ENCODE measurements at regions not wholly inside any gene's neighbourhood (a gene's known extent, or its start where the extent isn't known, plus 50 kb on each side); places are given as distances from the start of the nearest gene placed in this dataset.

DNA sequence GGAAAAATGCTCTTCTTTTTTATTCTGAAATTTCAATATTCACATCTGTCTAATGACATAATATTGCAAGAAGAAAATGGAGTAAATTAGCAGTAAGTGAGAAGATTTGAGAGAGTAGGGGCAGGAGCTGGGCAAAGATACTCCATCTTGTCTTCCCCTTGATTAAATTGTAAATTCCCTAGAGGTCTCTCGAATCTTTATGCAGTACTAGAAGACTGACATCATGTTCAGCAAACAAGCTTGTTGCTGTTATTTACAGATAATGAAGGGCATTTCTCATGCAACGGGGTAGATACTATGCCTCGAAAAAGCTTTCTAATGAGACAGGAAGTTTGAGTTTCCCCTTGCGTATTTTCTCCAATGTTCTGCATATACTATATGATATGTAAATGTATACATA is 306.9 kb upstream of the PTCHD4 start:
- Histone ChIP-seq H3K9me3 (ENCODE audit: control insufficient read depth, insufficient read depth, low read length) (peaks cover 3% of the 10 kb centered on the region; the same call in 1 of the 2 replicates), H3K4me3 (ENCODE audit: low read depth, low read length) (no peak overlapping the region), H3K27ac (ENCODE audit: low read depth, low read length) (no peak overlapping the region), H3K27me3 (ENCODE audit: control insufficient read depth, insufficient read depth, low read length) (no peaks in the 10 kb centered on the region)
- ChIA-PET CTCF (no interaction called here), POLR2A (no interaction called here)
- TF ChIP-seq, protein P1, sequence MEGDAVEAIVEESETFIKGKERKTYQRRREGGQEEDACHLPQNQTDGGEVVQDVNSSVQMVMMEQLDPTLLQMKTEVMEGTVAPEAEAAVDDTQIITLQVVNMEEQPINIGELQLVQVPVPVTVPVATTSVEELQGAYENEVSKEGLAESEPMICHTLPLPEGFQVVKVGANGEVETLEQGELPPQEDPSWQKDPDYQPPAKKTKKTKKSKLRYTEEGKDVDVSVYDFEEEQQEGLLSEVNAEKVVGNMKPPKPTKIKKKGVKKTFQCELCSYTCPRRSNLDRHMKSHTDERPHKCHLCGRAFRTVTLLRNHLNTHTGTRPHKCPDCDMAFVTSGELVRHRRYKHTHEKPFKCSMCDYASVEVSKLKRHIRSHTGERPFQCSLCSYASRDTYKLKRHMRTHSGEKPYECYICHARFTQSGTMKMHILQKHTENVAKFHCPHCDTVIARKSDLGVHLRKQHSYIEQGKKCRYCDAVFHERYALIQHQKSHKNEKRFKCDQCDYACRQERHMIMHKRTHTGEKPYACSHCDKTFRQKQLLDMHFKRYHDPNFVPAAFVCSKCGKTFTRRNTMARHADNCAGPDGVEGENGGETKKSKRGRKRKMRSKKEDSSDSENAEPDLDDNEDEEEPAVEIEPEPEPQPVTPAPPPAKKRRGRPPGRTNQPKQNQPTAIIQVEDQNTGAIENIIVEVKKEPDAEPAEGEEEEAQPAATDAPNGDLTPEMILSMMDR (IDR thresholded peaks at IDR 0.05; ENCODE audit: low read depth, low read length) = no peak
- DNase-seq (ENCODE audit: low read depth, low spot score) = no peak

DNA sequence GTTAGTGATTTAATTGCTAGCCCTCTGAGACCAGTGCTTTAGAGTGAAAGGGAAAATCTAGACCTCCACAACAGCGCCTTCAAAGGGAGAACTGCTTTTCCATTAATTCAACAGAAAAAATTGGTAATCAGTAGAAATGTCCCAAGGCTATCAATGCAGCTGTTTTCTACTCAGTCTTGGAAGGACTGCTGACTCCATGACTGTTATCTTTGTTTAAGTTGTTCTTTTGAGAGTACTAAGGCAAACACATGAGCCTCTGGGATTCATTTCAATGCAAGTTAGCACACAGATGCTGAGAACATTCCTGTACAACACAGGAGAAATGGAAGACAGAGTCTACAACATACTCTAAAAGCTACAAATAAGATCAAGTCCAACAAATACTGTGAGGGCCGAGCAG is 301.7 kb upstream of the PTCHD4 start:
- no peaks in the 10 kb centered on the region for H3K9me3 ChIP-seq (ENCODE audit: control insufficient read depth, insufficient read depth, low read length)
- H3K4me3 ChIP-seq (ENCODE audit: low read depth, low read length) = no peak overlapping the region
- TF ChIP-seq, protein P1 (IDR thresholded peaks at IDR 0.05; ENCODE audit: low read depth, low read length) = no peak
- H3K27ac ChIP-seq (ENCODE audit: low read depth, low read length) = no peak overlapping the region
- POLR2A ChIA-PET = no interaction called here
- CTCF ChIA-PET = no interaction called here
- no peak for DNase-seq (ENCODE audit: low read depth, low spot score)
- no peaks in the 10 kb centered on the region for H3K27me3 ChIP-seq (ENCODE audit: control insufficient read depth, insufficient read depth, low read length)

DNA sequence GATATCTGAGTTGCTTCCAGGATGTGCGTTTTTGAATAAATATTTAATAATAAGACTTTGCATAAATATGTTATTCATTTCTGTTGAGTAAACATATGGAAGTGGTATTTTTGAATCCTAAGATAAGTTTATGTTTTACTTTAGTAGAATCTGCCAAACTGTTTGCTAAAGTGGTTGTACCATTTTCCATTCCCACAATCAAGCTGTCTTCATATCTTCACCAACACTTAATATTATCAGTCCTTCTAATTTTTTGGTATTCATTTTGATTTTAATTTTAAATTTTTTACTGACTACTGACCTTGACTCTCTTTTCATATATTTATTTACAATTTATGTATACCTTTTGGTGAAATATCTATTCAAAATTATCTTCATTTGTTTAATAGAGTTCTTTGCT is 293.9 kb upstream of the PTCHD4 start:
- Histone ChIP-seq H3K27me3 (ENCODE audit: control insufficient read depth, insufficient read depth, low read length) (no peaks in the 10 kb centered on the region), H3K27ac (ENCODE audit: low read depth, low read length) (no peak overlapping the region), H3K4me3 (ENCODE audit: low read depth, low read length) (no peak overlapping the region), H3K9me3 (ENCODE audit: control insufficient read depth, insufficient read depth, low read length) (no peaks in the 10 kb centered on the region)
- CTCF ChIA-PET = no interaction called here
- POLR2A ChIA-PET = no interaction called here
- TF ChIP-seq, protein P1 (IDR thresholded peaks at IDR 0.05; ENCODE audit: low read depth, low read length) = no peak
- no peak for DNase-seq (ENCODE audit: low read depth, low spot score)

DNA sequence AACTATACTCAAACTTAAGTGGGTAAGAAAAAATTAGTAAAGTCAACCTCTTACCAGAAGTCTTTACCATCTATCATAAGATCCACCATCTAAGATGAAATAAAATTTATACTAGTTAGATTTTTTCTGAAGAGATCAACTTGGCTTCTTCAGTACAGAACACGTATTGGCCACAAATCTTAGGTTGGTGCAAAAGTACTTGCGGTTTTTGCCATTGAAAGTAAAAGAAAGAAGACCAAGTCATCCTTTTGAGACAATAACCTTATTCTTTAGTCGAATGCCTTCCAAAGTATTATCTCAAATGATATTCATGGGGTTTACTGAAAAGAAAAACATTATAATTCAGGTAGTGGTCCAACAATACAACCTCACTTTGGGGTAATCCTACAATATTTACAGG is 292.6 kb upstream of the PTCHD4 start:
- Histone ChIP-seq H3K4me3 (ENCODE audit: low read depth, low read length) (no peak overlapping the region), H3K27me3 (ENCODE audit: control insufficient read depth, insufficient read depth, low read length) (no peaks in the 10 kb centered on the region), H3K9me3 (ENCODE audit: control insufficient read depth, insufficient read depth, low read length) (no peaks in the 10 kb centered on the region), H3K27ac (ENCODE audit: low read depth, low read length) (no peak overlapping the region)
- ChIA-PET POLR2A (no interaction called here), CTCF (no interaction called here)
- TF ChIP-seq, protein P1 (IDR thresholded peaks at IDR 0.05; ENCODE audit: low read depth, low read length) = no peak
- DNase-seq (ENCODE audit: low read depth, low spot score) = no peak

DNA sequence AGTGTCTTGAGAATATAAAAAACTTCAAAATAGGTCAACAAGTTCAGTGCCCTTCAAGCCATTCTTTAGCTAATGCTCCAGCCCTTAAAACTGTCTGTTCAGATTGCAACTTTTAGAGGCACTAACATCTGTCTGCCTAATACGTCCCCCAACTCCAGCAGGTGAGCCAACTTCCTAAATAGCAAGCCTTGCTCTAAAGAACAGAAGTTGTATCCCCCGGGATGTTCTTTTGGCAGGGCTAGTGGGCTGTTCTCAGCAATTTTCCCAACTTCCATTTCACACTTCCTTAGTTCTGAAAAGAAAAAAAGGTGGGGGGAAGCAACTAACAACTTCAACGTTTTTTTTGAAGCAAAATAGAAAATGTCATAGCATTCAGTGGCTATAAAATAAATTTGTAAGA is 290.0 kb upstream of the PTCHD4 start:
- Histone ChIP-seq H3K9me3 (ENCODE audit: control insufficient read depth, insufficient read depth, low read length) (no peaks in the 10 kb centered on the region), H3K4me3 (ENCODE audit: low read depth, low read length) (no peak overlapping the region), H3K27ac (ENCODE audit: low read depth, low read length) (no peak overlapping the region), H3K27me3 (ENCODE audit: control insufficient read depth, insufficient read depth, low read length) (no peaks in the 10 kb centered on the region)
- DNase-seq (ENCODE audit: low read depth, low spot score) = no peak
- ChIA-PET POLR2A (no interaction called here), CTCF (no interaction called here)
- TF ChIP-seq, protein P1 (IDR thresholded peaks at IDR 0.05; ENCODE audit: low read depth, low read length) = no peak
